HUES64 (cell line): ENCODE measurements at regions not wholly inside any gene's neighbourhood (a gene's known extent, or its start where the extent isn't known, plus 50 kb on each side); places are given as distances from the start of the nearest gene placed in this dataset.
"Not testable (repeated sequence)": the region's sequence is repeated elsewhere in the genome, so short reads cannot be mapped to it uniquely, and the experiment has no call there.

Source experiments
- H3K27ac ChIP-seq: 2 replicates; pipeline ENCODE4 v1.7.0; 2013; ENCODE audit warnings: low read depth, low read length, inconsistent platforms
- H3K27me3 ChIP-seq: 2 replicates; pipeline ENCODE4 v1.6.1; 2013; ENCODE audit warnings: mild to moderate bottlenecking, low read length; ENCODE audit not compliant: insufficient read depth
- H3K36me3 ChIP-seq: 2 replicates; pipeline ENCODE4 v1.6.1; 2013; ENCODE audit warnings: mild to moderate bottlenecking, low read length; ENCODE audit not compliant: insufficient read depth
- H3K4me1 ChIP-seq: 2 replicates; pipeline ENCODE4 v1.6.1; 2013; ENCODE audit warnings: mild to moderate bottlenecking, low read length, moderate library complexity; ENCODE audit not compliant: insufficient read depth
- H3K4me3 ChIP-seq: 2 replicates; pipeline ENCODE4 v1.5.1; 2013; ENCODE audit warnings: mild to moderate bottlenecking, low read length, moderate library complexity
- H3K9ac ChIP-seq: 2 replicates; pipeline ENCODE4 v1.6.1; 2013; ENCODE audit warnings: mild to moderate bottlenecking, low read depth, low read length
- H3K9me3 ChIP-seq: 2 replicates; pipeline ENCODE4 v1.6.1; 2013; ENCODE audit warnings: low read depth, low read length; ENCODE audit not compliant: insufficient read depth
- WGBS: fragments of 150-250, 120-280 bp; methylation state at CpG from one replicate; pipeline ENCODE4 v1.1.7; 2013; ENCODE audit warnings: missing lambda C conversion rate; 5-methylcytosine and 5-hydroxymethylcytosine counted together

DNA sequence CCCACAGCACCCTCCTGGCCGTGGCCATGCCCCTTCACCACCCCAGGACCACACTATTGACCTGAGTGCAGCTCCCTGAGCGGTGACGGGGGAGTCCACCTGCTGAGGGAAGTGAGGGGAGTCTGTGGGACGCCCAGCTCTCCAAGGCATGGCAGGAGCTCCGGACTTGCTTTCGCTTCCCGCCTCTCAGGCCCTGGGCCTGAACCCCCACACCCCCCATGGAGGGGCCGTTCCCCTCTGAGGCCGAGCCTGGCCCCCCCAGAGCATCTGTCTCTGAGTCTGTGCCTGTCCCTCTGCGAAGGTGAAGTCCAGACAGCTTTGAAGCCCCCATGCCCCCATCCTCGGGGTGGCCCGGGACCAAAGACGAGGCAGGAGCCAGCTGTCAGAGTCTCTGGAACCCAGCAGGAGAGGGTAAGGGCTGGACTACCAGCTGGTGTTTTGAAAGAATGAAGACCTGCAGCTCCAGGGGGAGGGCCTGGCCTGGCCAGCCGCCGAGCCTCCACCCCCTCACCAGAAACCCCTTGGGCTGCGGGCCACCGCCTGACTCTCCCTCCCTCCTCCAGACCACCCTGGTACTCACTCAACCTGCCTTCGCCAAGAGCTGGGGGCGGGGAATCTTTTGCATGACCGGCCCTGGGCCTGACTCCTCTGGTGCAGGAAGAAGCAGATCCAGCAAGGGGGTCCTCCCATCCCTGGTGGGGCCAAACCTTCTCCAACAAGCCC is 114.0 kb downstream of the PDGFA start:
- Histone ChIP-seq H3K27ac (no peak overlapping the region), H3K9me3 (peaks cover 10% of the 10 kb centered on the region), H3K4me3 (no peak overlapping the region), H3K36me3 (no peaks in the 10 kb centered on the region), H3K9ac (no peak overlapping the region), H3K4me1 (peaks cover 10% of the 10 kb centered on the region; the same call in 1 of the 2 replicates), H3K27me3 (no peaks in the 10 kb centered on the region)
- 55% methylated on average over 20 of the region's 20 CpGs for WGBS

GRCh38 chr7:407721-408539 is 111.7 kb downstream of the PDGFA start:
- no peak overlapping the region for H3K9ac ChIP-seq
- peaks cover 10% of the 10 kb centered on the region; the same call in 1 of the 2 replicates for H3K4me1 ChIP-seq
- no peaks in the 10 kb centered on the region for H3K36me3 ChIP-seq
- H3K27me3 ChIP-seq: no peaks in the 10 kb centered on the region
- H3K27ac ChIP-seq: no peak overlapping the region
- H3K4me3 ChIP-seq: no peak overlapping the region
- WGBS: 93% methylated on average over 6 of the region's 6 CpGs
- no peaks in the 10 kb centered on the region for H3K9me3 ChIP-seq

DNA sequence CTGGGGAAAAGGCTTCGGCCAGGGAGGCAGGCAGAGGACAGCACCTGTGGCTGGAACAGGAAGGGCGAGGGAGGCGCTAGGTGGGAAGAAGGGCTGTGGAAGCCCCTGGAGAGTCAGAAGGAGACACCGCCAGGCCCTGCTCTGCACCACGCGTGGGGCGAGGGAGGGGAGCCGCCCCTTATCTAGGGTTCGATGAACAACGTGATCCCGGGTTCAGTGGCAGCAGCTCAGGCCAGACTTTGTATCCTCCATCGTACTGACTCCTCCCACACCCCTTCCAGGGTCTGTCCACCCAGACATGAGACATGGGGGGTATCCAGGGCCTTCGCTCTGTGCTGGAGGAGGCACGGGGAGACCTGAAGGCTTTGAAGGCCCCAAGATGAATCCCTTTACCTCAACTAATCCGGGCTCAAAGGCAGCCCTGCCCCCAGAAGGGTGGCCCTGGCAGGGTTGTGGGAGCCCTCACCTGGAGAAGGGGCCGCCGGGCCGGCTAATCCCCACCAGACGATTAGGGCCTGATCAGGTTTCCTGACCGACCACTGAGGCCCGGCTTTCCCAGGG is 110.8 kb downstream of the PDGFA start:
- 90% methylated on average over 21 of the region's 21 CpGs for WGBS
- H3K9ac ChIP-seq: no peak overlapping the region
- H3K4me1 ChIP-seq: peaks cover 10% of the 10 kb centered on the region; the same call in 1 of the 2 replicates
- no peak overlapping the region for H3K27ac ChIP-seq
- no peaks in the 10 kb centered on the region for H3K27me3 ChIP-seq
- no peaks in the 10 kb centered on the region for H3K9me3 ChIP-seq
- H3K4me3 ChIP-seq: no peak overlapping the region
- H3K36me3 ChIP-seq: no peaks in the 10 kb centered on the region

- H3K4me1 ChIP-seq: peaks cover 10% of the 10 kb centered on the region; the same call in 1 of the 2 replicates
- H3K27me3 ChIP-seq: no peaks in the 10 kb centered on the region
- H3K9ac ChIP-seq: no peak overlapping the region
- 84% methylated on average over 33 of the region's 34 CpGs for WGBS
- no peak overlapping the region for H3K27ac ChIP-seq
- no peak overlapping the region for H3K4me3 ChIP-seq
- no peaks in the 10 kb centered on the region for H3K36me3 ChIP-seq
- H3K9me3 ChIP-seq: no peaks in the 10 kb centered on the region
Observed at GRCh38 chr7:409339-410281, 110.0 kb downstream of the PDGFA start.

- Histone ChIP-seq H3K4me1 (peaks cover 9% of the 10 kb centered on the region; the same call in 1 of the 2 replicates), H3K4me3 (no peak overlapping the region), H3K27ac (no peak overlapping the region), H3K9ac (no peak overlapping the region), H3K9me3 (no peaks in the 10 kb centered on the region), H3K27me3 (no peaks in the 10 kb centered on the region), H3K36me3 (no peaks in the 10 kb centered on the region)
- WGBS: 91% methylated on average over 20 of the region's 20 CpGs
Observed at GRCh38 chr7:410395-410910, 109.2 kb downstream of the PDGFA start.

- WGBS: 95% methylated on average over 24 of the region's 24 CpGs
- not testable (repeated sequence) for H3K4me1 ChIP-seq, H3K27me3 ChIP-seq, H3K36me3 ChIP-seq, H3K27ac ChIP-seq, H3K4me3 ChIP-seq, H3K9me3 ChIP-seq, H3K9ac ChIP-seq
Observed at GRCh38 chr7:411116-411515, 108.5 kb downstream of the PDGFA start.

GRCh38 chr7:411677-412312 is 107.9 kb downstream of the PDGFA start:
- Histone ChIP-seq H3K36me3 (no peaks in the 10 kb centered on the region), H3K4me1 (no peaks in the 10 kb centered on the region), H3K9ac (no peak overlapping the region), H3K4me3 (no peak overlapping the region), H3K27ac (no peak overlapping the region), H3K27me3 (no peaks in the 10 kb centered on the region), H3K9me3 (no peaks in the 10 kb centered on the region)
- WGBS: 91% methylated on average over 29 of the region's 29 CpGs

DNA sequence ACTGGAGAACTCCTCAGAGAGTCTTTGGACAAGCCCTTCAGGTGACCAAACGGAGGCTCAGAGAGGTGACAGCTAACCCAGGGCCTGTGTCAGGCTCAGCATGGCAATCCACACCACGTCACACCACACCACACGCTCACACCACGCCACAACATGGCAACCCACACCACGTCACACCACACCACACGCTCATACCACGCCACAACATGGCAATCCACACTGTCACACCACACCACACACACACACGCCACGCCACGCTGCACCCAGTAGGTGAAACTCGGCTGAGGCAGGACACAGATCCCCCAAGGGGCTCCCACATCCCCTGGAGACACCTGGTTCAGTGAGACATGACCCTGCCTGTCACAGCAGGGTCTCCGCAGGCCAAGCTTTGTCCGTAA is 107.3 kb downstream of the PDGFA start:
- Histone ChIP-seq H3K27me3 (no peaks in the 10 kb centered on the region), H3K4me3 (no peak overlapping the region), H3K27ac (no peak overlapping the region), H3K9ac (no peak overlapping the region), H3K4me1 (no peaks in the 10 kb centered on the region), H3K9me3 (no peaks in the 10 kb centered on the region), H3K36me3 (no peaks in the 10 kb centered on the region)
- 94% methylated on average over 13 of the region's 13 CpGs for WGBS

GRCh38 chr7:414681-415560 is 104.7 kb downstream of the PDGFA start:
- no peaks in the 10 kb centered on the region for H3K36me3 ChIP-seq
- no peaks in the 10 kb centered on the region for H3K27me3 ChIP-seq
- H3K27ac ChIP-seq: no peak overlapping the region
- H3K9me3 ChIP-seq: peaks cover 10% of the 10 kb centered on the region
- no peak overlapping the region for H3K9ac ChIP-seq
- H3K4me3 ChIP-seq: no peak overlapping the region
- H3K4me1 ChIP-seq: no peaks in the 10 kb centered on the region
- 94% methylated on average over 35 of the region's 35 CpGs for WGBS
